ENCODE measurements at regions not wholly inside any gene's neighbourhood (a gene's known extent, or its start where the extent isn't known, plus 50 kb on each side); places are given as distances from the start of the nearest gene placed in this dataset.

- CTCF ChIA-PET, result no interaction called here
- Histone ChIP-seq H3K9me3 (ENCODE audit: control extremely low read depth in 1 of 5, control insufficient read depth in 4 of 5, insufficient read depth in 2 of 5, low read depth in 1 of 5, low read length in 4 of 5) (no peaks in the 10 kb centered on the region), H3K27ac (ENCODE audit: insufficient read depth in 1 of 2, low read depth in 1 of 2, low read length in 2 of 2, poor library complexity in 1 of 2, severe bottlenecking in 2 of 2) (no peak overlapping the region), H3K4me1 (ENCODE audit: control extremely low read depth in 1 of 4, control insufficient read depth in 4 of 4, insufficient read depth in 4 of 4, low read length in 3 of 4) (no peaks in the 10 kb centered on the region), H3K4me3 (ENCODE audit: control insufficient read depth in 1 of 7, extremely low read depth in 1 of 7, insufficient read depth in 4 of 7, low read depth in 2 of 7, low read length in 6 of 7) (no peak overlapping the region), H3K36me3 (ENCODE audit: control insufficient read depth in 4 of 4, insufficient read depth in 4 of 4, low read length in 3 of 4) (no peaks in the 10 kb centered on the region), H3K27me3 (replicated peaks in 2 of 5; ENCODE audit: control insufficient read depth in 4 of 5, insufficient read depth in 5 of 5, low read length in 4 of 5) (no peaks in the 10 kb centered on the region)
- 100% methylated on average over 1 of the region's 2 CpGs for WGBS (ENCODE audit: insufficient coverage)
- no peak for DNase-seq
- POLR2A ChIA-PET, result no interaction called here
These were observed 302.2 kb upstream of the DDX18 start for GRCh38 chr2:117512307-117512706.

DNA sequence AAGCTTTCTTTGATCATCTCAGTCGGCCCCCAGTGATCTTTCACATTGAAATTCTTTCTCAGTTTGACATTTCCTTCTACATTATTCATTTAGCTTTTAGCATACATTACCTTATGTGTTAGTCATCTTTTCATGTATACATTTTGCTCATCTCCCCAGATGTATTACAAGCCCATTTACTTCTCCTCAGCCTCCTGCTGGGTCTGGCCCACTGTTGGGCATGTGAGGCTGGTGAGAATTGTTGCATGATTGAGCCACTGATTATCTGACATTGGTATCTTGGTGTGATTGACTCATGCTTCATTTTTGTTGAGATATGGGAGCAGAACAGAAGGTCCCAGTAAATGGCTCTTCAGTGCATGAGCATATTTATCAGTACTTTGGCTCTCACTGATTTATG, 300.1 kb upstream of the DDX18 start:
- WGBS (ENCODE audit: insufficient coverage), result 100% methylated on average over 1 of the region's 1 CpG
- POLR2A ChIA-PET, result no interaction called here
- no peaks in the 10 kb centered on the region for H3K27me3 ChIP-seq (replicated peaks in 2 of 5; ENCODE audit: control insufficient read depth in 4 of 5, insufficient read depth in 5 of 5, low read length in 4 of 5)

GRCh38 chr2:117519238-117519637, 295.3 kb upstream of the DDX18 start:
- Histone ChIP-seq H3K4me3 (ENCODE audit: control insufficient read depth in 1 of 7, extremely low read depth in 1 of 7, insufficient read depth in 4 of 7, low read depth in 2 of 7, low read length in 6 of 7) (no peak overlapping the region), H3K27me3 (replicated peaks in 2 of 5; ENCODE audit: control insufficient read depth in 4 of 5, insufficient read depth in 5 of 5, low read length in 4 of 5) (no peaks in the 10 kb centered on the region), H3K36me3 (ENCODE audit: control insufficient read depth in 4 of 4, insufficient read depth in 4 of 4, low read length in 3 of 4) (no peaks in the 10 kb centered on the region), H3K27ac (ENCODE audit: insufficient read depth in 1 of 2, low read depth in 1 of 2, low read length in 2 of 2, poor library complexity in 1 of 2, severe bottlenecking in 2 of 2) (no peak overlapping the region), H3K9me3 (ENCODE audit: control extremely low read depth in 1 of 5, control insufficient read depth in 4 of 5, insufficient read depth in 2 of 5, low read depth in 1 of 5, low read length in 4 of 5) (no peaks in the 10 kb centered on the region), H3K4me1 (ENCODE audit: control extremely low read depth in 1 of 4, control insufficient read depth in 4 of 4, insufficient read depth in 4 of 4, low read length in 3 of 4) (no peaks in the 10 kb centered on the region)
- DNase-seq, result no peak
- ChIA-PET POLR2A (no interaction called here), CTCF (no interaction called here)
- WGBS (ENCODE audit: insufficient coverage), result no CpG with 5 or more reads among the region's 1 CpG

More for the DNA sequence above, 300.1 kb upstream of the DDX18 start:
- no peak for DNase-seq
- H3K4me1 ChIP-seq (ENCODE audit: control extremely low read depth in 1 of 4, control insufficient read depth in 4 of 4, insufficient read depth in 4 of 4, low read length in 3 of 4), result no peaks in the 10 kb centered on the region
- CTCF ChIA-PET, result no interaction called here
- H3K4me3 ChIP-seq (ENCODE audit: control insufficient read depth in 1 of 7, extremely low read depth in 1 of 7, insufficient read depth in 4 of 7, low read depth in 2 of 7, low read length in 6 of 7), result no peak overlapping the region
- H3K36me3 ChIP-seq (ENCODE audit: control insufficient read depth in 4 of 4, insufficient read depth in 4 of 4, low read length in 3 of 4), result no peaks in the 10 kb centered on the region
- H3K9me3 ChIP-seq (ENCODE audit: control extremely low read depth in 1 of 5, control insufficient read depth in 4 of 5, insufficient read depth in 2 of 5, low read depth in 1 of 5, low read length in 4 of 5), result no peaks in the 10 kb centered on the region
- no peak overlapping the region for H3K27ac ChIP-seq (ENCODE audit: insufficient read depth in 1 of 2, low read depth in 1 of 2, low read length in 2 of 2, poor library complexity in 1 of 2, severe bottlenecking in 2 of 2)

- Histone ChIP-seq H3K4me3 (ENCODE audit: control insufficient read depth in 1 of 7, extremely low read depth in 1 of 7, insufficient read depth in 4 of 7, low read depth in 2 of 7, low read length in 6 of 7) (no peak overlapping the region), H3K9me3 (ENCODE audit: control extremely low read depth in 1 of 5, control insufficient read depth in 4 of 5, insufficient read depth in 2 of 5, low read depth in 1 of 5, low read length in 4 of 5) (no peaks in the 10 kb centered on the region), H3K27ac (ENCODE audit: insufficient read depth in 1 of 2, low read depth in 1 of 2, low read length in 2 of 2, poor library complexity in 1 of 2, severe bottlenecking in 2 of 2) (no peak overlapping the region), H3K27me3 (replicated peaks in 2 of 5; ENCODE audit: control insufficient read depth in 4 of 5, insufficient read depth in 5 of 5, low read length in 4 of 5) (no peaks in the 10 kb centered on the region), H3K36me3 (ENCODE audit: control insufficient read depth in 4 of 4, insufficient read depth in 4 of 4, low read length in 3 of 4) (no peaks in the 10 kb centered on the region), H3K4me1 (ENCODE audit: control extremely low read depth in 1 of 4, control insufficient read depth in 4 of 4, insufficient read depth in 4 of 4, low read length in 3 of 4) (no peaks in the 10 kb centered on the region)
- POLR2A ChIA-PET, result no interaction called here
- no peak for DNase-seq
- CTCF ChIA-PET, result no interaction called here
These were observed 294.8 kb upstream of the DDX18 start for GRCh38 chr2:117519721-117520120.

- no peak overlapping the region for H3K4me3 ChIP-seq (ENCODE audit: control insufficient read depth in 1 of 7, extremely low read depth in 1 of 7, insufficient read depth in 4 of 7, low read depth in 2 of 7, low read length in 6 of 7)
- H3K27me3 ChIP-seq (replicated peaks in 2 of 5; ENCODE audit: control insufficient read depth in 4 of 5, insufficient read depth in 5 of 5, low read length in 4 of 5), result no peaks in the 10 kb centered on the region
- H3K4me1 ChIP-seq (ENCODE audit: control extremely low read depth in 1 of 4, control insufficient read depth in 4 of 4, insufficient read depth in 4 of 4, low read length in 3 of 4), result no peaks in the 10 kb centered on the region
- H3K36me3 ChIP-seq (ENCODE audit: control insufficient read depth in 4 of 4, insufficient read depth in 4 of 4, low read length in 3 of 4), result no peaks in the 10 kb centered on the region
- peak; percentile 9 to 28 (median 20) for DNase-seq
- H3K9me3 ChIP-seq (ENCODE audit: control extremely low read depth in 1 of 5, control insufficient read depth in 4 of 5, insufficient read depth in 2 of 5, low read depth in 1 of 5, low read length in 4 of 5), result no peaks in the 10 kb centered on the region
- ChIA-PET POLR2A (interaction anchor here (0.7 kb wide), 1 partner anchor 21 kb away, joined by 4 read pairs; no protein-coding TSS in a partner anchor), CTCF (no interaction called here)
- H3K27ac ChIP-seq (ENCODE audit: insufficient read depth in 1 of 2, low read depth in 1 of 2, low read length in 2 of 2, poor library complexity in 1 of 2, severe bottlenecking in 2 of 2), result no peak overlapping the region
- 0% methylated on average over 2 of the region's 2 CpGs for WGBS (ENCODE audit: insufficient coverage)
These were observed 291.2 kb upstream of the DDX18 start for GRCh38 chr2:117523267-117523666.

GRCh38 chr2:117523711-117524238, 290.7 kb upstream of the DDX18 start:
- Histone ChIP-seq H3K27me3 (replicated peaks in 2 of 5; ENCODE audit: control insufficient read depth in 4 of 5, insufficient read depth in 5 of 5, low read length in 4 of 5) (no peaks in the 10 kb centered on the region), H3K9me3 (ENCODE audit: control extremely low read depth in 1 of 5, control insufficient read depth in 4 of 5, insufficient read depth in 2 of 5, low read depth in 1 of 5, low read length in 4 of 5) (no peaks in the 10 kb centered on the region), H3K36me3 (ENCODE audit: control insufficient read depth in 4 of 4, insufficient read depth in 4 of 4, low read length in 3 of 4) (no peaks in the 10 kb centered on the region), H3K4me3 (ENCODE audit: control insufficient read depth in 1 of 7, extremely low read depth in 1 of 7, insufficient read depth in 4 of 7, low read depth in 2 of 7, low read length in 6 of 7) (no peak overlapping the region), H3K27ac (ENCODE audit: insufficient read depth in 1 of 2, low read depth in 1 of 2, low read length in 2 of 2, poor library complexity in 1 of 2, severe bottlenecking in 2 of 2) (no peak overlapping the region), H3K4me1 (ENCODE audit: control extremely low read depth in 1 of 4, control insufficient read depth in 4 of 4, insufficient read depth in 4 of 4, low read length in 3 of 4) (no peaks in the 10 kb centered on the region)
- DNase-seq, result no peak
- POLR2A ChIA-PET, result no interaction called here
- CTCF ChIA-PET, result no interaction called here
- no CpG with 5 or more reads among the region's 1 CpG for WGBS (ENCODE audit: insufficient coverage)

DNA sequence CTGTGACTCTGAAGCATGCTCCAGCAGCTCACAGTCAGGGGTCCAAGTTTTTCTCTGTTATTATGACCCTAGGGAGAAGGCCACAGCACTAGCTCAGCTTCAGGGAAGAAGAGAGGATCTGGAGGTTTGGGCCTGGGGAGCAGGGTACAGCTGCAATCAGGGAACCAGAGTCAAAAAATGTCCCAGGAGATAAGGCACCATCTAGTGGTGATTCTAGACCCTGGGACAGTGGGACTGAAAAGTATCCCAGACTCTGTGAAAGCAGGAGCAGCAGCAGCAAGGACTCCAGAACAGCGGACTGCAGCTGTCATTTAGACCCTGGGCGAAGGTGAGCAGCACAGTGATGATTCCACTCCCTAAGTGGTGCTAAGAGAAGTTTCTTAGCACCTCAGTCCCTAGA, 278.4 kb upstream of the DDX18 start:
- no peaks in the 10 kb centered on the region for H3K27me3 ChIP-seq (replicated peaks in 2 of 5; ENCODE audit: control insufficient read depth in 4 of 5, insufficient read depth in 5 of 5, low read length in 4 of 5)
- CTCF ChIA-PET, result no interaction called here
- WGBS (ENCODE audit: insufficient coverage), result 65% methylated on average over 2 of the region's 2 CpGs

More for the DNA sequence above, 278.4 kb upstream of the DDX18 start:
- H3K27ac ChIP-seq (ENCODE audit: insufficient read depth in 1 of 2, low read depth in 1 of 2, low read length in 2 of 2, poor library complexity in 1 of 2, severe bottlenecking in 2 of 2), result no peak overlapping the region
- POLR2A ChIA-PET, result no interaction called here
- H3K36me3 ChIP-seq (ENCODE audit: control insufficient read depth in 4 of 4, insufficient read depth in 4 of 4, low read length in 3 of 4), result no peaks in the 10 kb centered on the region
- no peaks in the 10 kb centered on the region for H3K4me1 ChIP-seq (ENCODE audit: control extremely low read depth in 1 of 4, control insufficient read depth in 4 of 4, insufficient read depth in 4 of 4, low read length in 3 of 4)
- DNase-seq, result no peak
- H3K9me3 ChIP-seq (ENCODE audit: control extremely low read depth in 1 of 5, control insufficient read depth in 4 of 5, insufficient read depth in 2 of 5, low read depth in 1 of 5, low read length in 4 of 5), result peaks cover 0 to 6% (median 0%) of the 10 kb centered on the region in 5 experiments
- H3K4me3 ChIP-seq (ENCODE audit: control insufficient read depth in 1 of 7, extremely low read depth in 1 of 7, insufficient read depth in 4 of 7, low read depth in 2 of 7, low read length in 6 of 7), result no peak overlapping the region
